Upper lobe of right lung (tissue), 1 donor: ENCODE measurements at regions not wholly inside any gene's neighbourhood (a gene's known extent, or its start where the extent isn't known, plus 50 kb on each side); places are given as distances from the start of the nearest gene placed in this dataset.
A peak's percentile ranks its signal among the peaks of the same experiment; 100 is the strongest.

Experiments
- ATAC-seq: fragments of 200-7000 bp; cut with Tn5 transposase; one replicate; pipeline ENCODE4 v1.9.1; 2020; ENCODE audit warnings: mild to moderate bottlenecking, moderate library complexity
- DNase-seq: peaks from one replicate; pipeline ENCODE4 v3.0.0-alpha.2; 2020
- H3K27ac ChIP-seq: fragments of 200-600 bp; one replicate; pipeline ENCODE4 v1.8.0; 2022
- H3K27me3 ChIP-seq: fragments of 200-600 bp; one replicate; pipeline ENCODE4 v1.8.0; 2022; ENCODE audit warnings: mild to moderate bottlenecking
- H3K36me3 ChIP-seq: fragments of 200-600 bp; one replicate; pipeline ENCODE4 v1.8.0; 2022
- H3K4me1 ChIP-seq: fragments of 200-600 bp; one replicate; pipeline ENCODE4 v1.8.0; 2022
- H3K4me3 ChIP-seq: fragments of 200-600 bp; one replicate; pipeline ENCODE4 v1.8.0; 2022; ENCODE audit warnings: mild to moderate bottlenecking
- H3K9me3 ChIP-seq: fragments of 200-600 bp; one replicate; pipeline ENCODE4 v1.8.0; 2022
- CTCF ChIP-seq: fragments of 200-600 bp; IDR thresholded peaks from one replicate; pipeline ENCODE4 v1.8.0; 2022; ENCODE audit warnings: antibody characterized with exemption
- intact Hi-C: fragments of 100-400 bp; cut with DNase I; formaldehyde crosslinking; loops from one replicate; pipeline ENCODE4 v1.11.0; 2022
- donor health status: DM: no; HTN: yes; CAD: no; lungs with severe emphysema.

GRCh38 chr7:136687693-136688322, 180.6 kb upstream of the CHRM2 start:
- intact Hi-C loops = no loop called here
- Histone ChIP-seq H3K4me3 (no peak overlapping the region), H3K27ac (no peak overlapping the region), H3K4me1 (no peaks in the 10 kb centered on the region), H3K27me3 (no peaks in the 10 kb centered on the region), H3K36me3 (no peaks in the 10 kb centered on the region), H3K9me3 (no peaks in the 10 kb centered on the region)
- ATAC-seq (peak; percentile 43), DNase-seq (no peak)
- peak; percentile 46 for TF ChIP-seq CTCF

- intact Hi-C loops = no loop called here
- ATAC-seq (no peak), DNase-seq (no peak)
- Histone ChIP-seq H3K4me3 (no peak overlapping the region), H3K36me3 (no peaks in the 10 kb centered on the region), H3K27ac (no peak overlapping the region), H3K27me3 (no peaks in the 10 kb centered on the region), H3K4me1 (no peaks in the 10 kb centered on the region), H3K9me3 (no peaks in the 10 kb centered on the region)
- no peak for TF ChIP-seq CTCF
Observed at GRCh38 chr7:136685501-136686173, 182.8 kb upstream of the CHRM2 start.

- Histone ChIP-seq H3K4me3 (no peak overlapping the region), H3K4me1 (no peaks in the 10 kb centered on the region), H3K27ac (no peak overlapping the region), H3K36me3 (no peaks in the 10 kb centered on the region), H3K27me3 (no peaks in the 10 kb centered on the region), H3K9me3 (peaks cover 6% of the 10 kb centered on the region)
- intact Hi-C loops = no loop called here
- ATAC-seq (peak; percentile 43), DNase-seq (no peak)
- TF ChIP-seq CTCF = no peak
Observed at GRCh38 chr7:136677471-136678365, 190.7 kb upstream of the CHRM2 start.

- H3K27me3 ChIP-seq = no peaks in the 10 kb centered on the region
- intact Hi-C loops = no loop called here
- H3K4me1 ChIP-seq = no peaks in the 10 kb centered on the region
- no peak for TF ChIP-seq CTCF
- no peak overlapping the region for H3K27ac ChIP-seq
- H3K36me3 ChIP-seq = no peaks in the 10 kb centered on the region
- no peak for ATAC-seq
- no peak overlapping the region for H3K4me3 ChIP-seq
- H3K9me3 ChIP-seq = peaks cover 6% of the 10 kb centered on the region
- no peak for DNase-seq
Observed at GRCh38 chr7:136667584-136667983, 200.9 kb upstream of the CHRM2 start.

GRCh38 chr7:136665878-136666509, 202.5 kb upstream of the CHRM2 start:
- ATAC-seq (no peak), DNase-seq (no peak)
- H3K27me3 ChIP-seq = no peaks in the 10 kb centered on the region
- TF ChIP-seq CTCF = no peak
- H3K36me3 ChIP-seq = no peaks in the 10 kb centered on the region
- H3K9me3 ChIP-seq = no peaks in the 10 kb centered on the region
- H3K4me1 ChIP-seq = no peaks in the 10 kb centered on the region
- H3K4me3 ChIP-seq = no peak overlapping the region
- intact Hi-C loops = no loop called here
- H3K27ac ChIP-seq = no peak overlapping the region
